ENCODE measurements at regions not wholly inside any gene's neighbourhood (a gene's known extent, or its start where the extent isn't known, plus 50 kb on each side); places are given as distances from the start of the nearest gene placed in this dataset.

DNA sequence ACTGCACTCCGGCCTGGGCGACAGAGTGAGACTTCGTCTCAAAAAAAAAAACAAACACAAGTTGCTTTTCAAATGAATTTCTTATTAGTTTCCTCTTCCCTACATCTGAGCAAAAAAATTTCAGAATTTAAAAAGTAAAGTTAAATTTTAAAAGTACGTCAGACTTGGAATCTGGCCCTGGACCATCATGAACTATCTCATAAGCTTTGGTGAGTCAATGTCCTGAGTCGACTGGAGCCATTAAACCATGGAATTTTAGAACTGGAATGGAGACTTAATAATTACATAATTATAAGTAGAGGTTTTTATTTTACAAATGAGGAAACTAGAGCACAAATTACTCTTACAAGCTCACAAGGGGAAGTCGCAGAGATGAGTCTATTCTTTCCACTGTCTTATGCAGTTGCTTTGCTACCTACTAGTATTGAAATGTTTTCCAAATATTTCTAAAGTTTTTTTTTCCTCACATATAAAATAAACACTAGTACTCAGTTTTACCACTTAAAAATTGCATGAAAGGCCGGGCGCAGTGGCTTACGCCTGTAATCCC lies 98.0 kb upstream of the ZNF608 start:
- H3K4me3 Mint-ChIP-seq: no peak overlapping the region
- ATAC-seq (replicated peaks in 1 of 2) (no peak), DNase-seq (no peak)
- no peaks in the 10 kb centered on the region for H3K27me3 Mint-ChIP-seq (ENCODE audit: low read depth)
- no peak overlapping the region for H3K27ac Mint-ChIP-seq
- H3K36me3 Mint-ChIP-seq (ENCODE audit: insufficient read depth in 2 of 2): no peaks in the 10 kb centered on the region
- H3K4me1 Mint-ChIP-seq (ENCODE audit: low read depth): no peaks in the 10 kb centered on the region
- H3K9me3 Mint-ChIP-seq: peaks cover 0 to 1% of the 10 kb centered on the region in 2 donors

DNA sequence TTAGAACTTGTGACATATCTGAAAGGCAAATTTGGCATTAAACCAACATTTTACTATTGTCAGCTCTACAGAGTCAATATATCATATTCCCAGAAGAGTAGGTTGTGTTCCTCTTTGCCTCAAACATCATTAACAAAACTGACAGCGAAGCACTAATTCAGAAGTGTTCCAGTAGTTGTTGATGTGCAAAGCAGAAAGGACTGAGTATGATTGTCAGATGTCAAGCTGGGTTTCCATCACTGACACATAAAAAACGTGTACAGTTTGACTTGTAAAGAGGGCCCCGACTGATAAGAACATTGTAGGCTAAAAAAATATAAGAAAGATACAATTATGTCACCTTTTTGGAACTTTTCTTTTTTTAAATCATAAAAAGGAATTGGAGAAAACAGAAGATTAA lies 101.5 kb upstream of the ZNF608 start:
- Mint-ChIP-seq H3K36me3 (ENCODE audit: insufficient read depth in 2 of 2) (no peaks in the 10 kb centered on the region), H3K27ac (no peak overlapping the region), H3K4me3 (no peak overlapping the region), H3K9me3 (peaks cover 0 to 1% of the 10 kb centered on the region in 2 donors), H3K27me3 (ENCODE audit: low read depth) (no peaks in the 10 kb centered on the region), H3K4me1 (ENCODE audit: low read depth) (no peaks in the 10 kb centered on the region)
- DNase-seq (no peak), ATAC-seq (replicated peaks in 1 of 2) (no peak)

DNA sequence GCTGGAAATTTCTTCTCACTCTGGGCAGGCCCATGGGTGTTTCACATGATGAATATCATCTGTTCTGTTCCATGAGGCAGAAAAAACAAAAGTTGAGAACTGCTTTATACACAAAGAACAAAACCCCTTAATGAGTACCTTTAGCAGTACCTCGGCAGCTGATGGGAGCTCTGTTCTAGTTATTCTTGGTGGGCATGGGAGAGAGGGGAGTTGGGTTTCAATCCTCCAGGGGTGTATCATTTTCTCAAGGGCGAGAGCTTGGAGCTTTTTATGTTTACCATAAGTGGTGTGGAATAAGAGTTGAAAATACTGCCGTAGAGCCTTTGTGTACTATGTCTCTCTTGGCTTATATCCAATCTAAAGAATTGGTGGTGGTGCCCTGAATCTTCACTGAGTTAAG lies 103.3 kb upstream of the ZNF608 start:
- H3K27ac Mint-ChIP-seq: no peak overlapping the region
- no peaks in the 10 kb centered on the region for H3K27me3 Mint-ChIP-seq (ENCODE audit: low read depth)
- ATAC-seq (replicated peaks in 1 of 2) (no peak), DNase-seq (no peak)
- H3K4me3 Mint-ChIP-seq: no peak overlapping the region
- H3K4me1 Mint-ChIP-seq (ENCODE audit: low read depth): no peaks in the 10 kb centered on the region
- H3K9me3 Mint-ChIP-seq: peaks cover 0 to 1% of the 10 kb centered on the region in 2 donors
- H3K36me3 Mint-ChIP-seq (ENCODE audit: insufficient read depth in 2 of 2): no peaks in the 10 kb centered on the region

DNA sequence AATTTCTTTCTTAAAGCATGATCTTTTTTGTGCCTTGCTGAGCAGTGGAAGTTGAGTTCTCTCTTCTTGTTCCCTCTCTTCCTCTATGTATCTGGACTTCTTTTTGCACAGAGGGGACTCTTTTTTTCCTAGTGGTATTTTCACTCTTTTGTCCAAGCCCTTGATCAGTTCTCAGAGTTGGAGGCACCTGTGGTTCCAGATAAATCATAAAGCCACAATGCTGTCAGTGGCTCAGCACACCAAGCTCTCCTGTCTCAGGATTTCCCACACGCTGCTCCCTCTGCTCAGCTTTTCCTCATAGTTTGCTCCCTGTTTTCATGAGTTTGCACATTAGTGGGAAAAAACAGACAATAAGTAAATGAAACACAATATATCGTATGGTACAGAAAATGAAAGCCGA lies 110.3 kb upstream of the ZNF608 start:
- H3K27ac Mint-ChIP-seq: no peak overlapping the region
- no peaks in the 10 kb centered on the region for H3K4me1 Mint-ChIP-seq (ENCODE audit: low read depth)
- H3K36me3 Mint-ChIP-seq (ENCODE audit: insufficient read depth in 2 of 2): no peaks in the 10 kb centered on the region
- no peaks in the 10 kb centered on the region for H3K27me3 Mint-ChIP-seq (ENCODE audit: low read depth)
- ATAC-seq (replicated peaks in 1 of 2): no peak
- DNase-seq: no peak
- H3K4me3 Mint-ChIP-seq: no peak overlapping the region
- peaks cover 0 to 3% of the 10 kb centered on the region in 2 donors for H3K9me3 Mint-ChIP-seq

DNA sequence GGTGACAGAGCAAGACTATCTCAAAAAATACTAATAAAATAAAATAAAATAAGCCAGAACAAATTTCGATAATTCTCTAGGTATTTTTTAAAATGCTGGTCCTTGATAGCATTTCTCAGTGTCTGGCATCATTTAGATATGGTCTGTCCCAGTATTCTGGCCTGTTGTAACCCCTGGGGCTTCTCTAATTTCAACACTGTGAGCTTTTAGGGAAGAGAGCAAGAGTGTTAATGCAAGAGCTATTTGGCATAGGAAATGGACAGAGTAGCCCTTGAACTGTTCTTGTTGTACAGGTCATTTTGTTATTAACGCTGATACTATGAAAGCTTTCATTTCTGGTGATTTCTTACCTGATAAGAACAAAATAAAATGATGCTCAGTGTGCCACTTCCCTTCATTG lies 112.2 kb upstream of the ZNF608 start:
- ATAC-seq (replicated peaks in 1 of 2): no peak

DNA sequence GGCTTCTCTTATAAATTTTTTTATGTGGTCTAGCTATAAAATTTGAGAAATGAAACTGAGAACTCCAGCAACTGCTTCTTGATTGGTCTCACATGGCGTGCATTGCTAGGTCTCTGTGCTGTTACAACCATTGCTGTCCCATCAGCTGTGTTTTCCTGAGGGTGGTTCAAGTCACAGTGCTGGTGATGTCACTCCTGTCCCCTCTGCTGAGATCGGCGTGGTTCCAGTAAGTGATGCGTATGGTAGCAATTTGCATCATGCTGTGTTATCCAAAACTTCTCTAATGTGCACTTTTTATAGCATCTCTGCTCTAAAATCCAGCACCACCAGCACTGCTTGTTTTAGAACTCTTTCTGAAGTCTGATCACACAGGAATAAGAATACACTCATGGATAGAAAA lies 112.6 kb upstream of the ZNF608 start:
- Mint-ChIP-seq H3K27me3 (ENCODE audit: low read depth) (no peaks in the 10 kb centered on the region), H3K36me3 (ENCODE audit: insufficient read depth in 2 of 2) (no peaks in the 10 kb centered on the region), H3K4me1 (ENCODE audit: low read depth) (no peaks in the 10 kb centered on the region), H3K9me3 (peaks cover 0 to 3% of the 10 kb centered on the region in 2 donors), H3K27ac (no peak overlapping the region), H3K4me3 (no peak overlapping the region)
- ATAC-seq (replicated peaks in 1 of 2): no peak
- no peak for DNase-seq

More for the DNA sequence above, 112.2 kb upstream of the ZNF608 start:
- Mint-ChIP-seq H3K9me3 (peaks cover 0 to 3% of the 10 kb centered on the region in 2 donors), H3K27ac (no peak overlapping the region), H3K4me3 (no peak overlapping the region), H3K27me3 (ENCODE audit: low read depth) (no peaks in the 10 kb centered on the region), H3K4me1 (ENCODE audit: low read depth) (no peaks in the 10 kb centered on the region), H3K36me3 (ENCODE audit: insufficient read depth in 2 of 2) (no peaks in the 10 kb centered on the region)
- DNase-seq: no peak

DNA sequence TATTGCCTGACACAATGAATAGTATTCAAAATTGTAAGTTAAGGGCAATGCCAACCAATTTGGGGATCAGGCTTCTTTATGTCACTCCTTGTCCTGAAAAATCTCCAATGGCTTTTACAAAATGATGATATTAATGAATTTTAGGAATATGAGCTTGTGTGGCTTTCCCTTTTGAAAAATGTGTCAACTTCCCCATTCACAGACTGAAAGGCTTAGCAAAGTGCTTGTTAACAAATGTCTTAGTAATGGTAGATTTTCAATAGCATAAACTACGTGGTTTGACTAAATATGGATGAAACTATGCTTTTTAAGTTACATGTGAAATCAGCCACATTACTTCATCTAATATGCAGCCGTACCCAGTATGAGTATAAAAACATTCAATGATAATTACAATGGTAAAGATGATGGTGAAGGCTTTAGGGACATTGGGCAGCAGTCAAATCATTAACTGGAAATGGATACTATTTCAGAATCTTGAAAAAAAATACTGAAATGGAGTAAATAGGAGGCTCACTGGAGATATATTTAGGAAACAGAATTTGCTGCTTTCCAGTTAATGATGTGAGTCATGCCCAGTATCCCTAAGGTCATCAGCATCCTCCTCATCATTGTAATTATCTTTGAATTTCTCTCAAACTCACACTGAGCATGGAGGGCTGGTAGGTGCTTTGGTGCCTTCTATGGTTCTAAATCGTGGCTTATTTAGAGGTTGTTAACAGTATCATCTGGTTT lies 113.3 kb upstream of the ZNF608 start:
- no peak overlapping the region for H3K4me3 Mint-ChIP-seq
- DNase-seq: no peak
- H3K9me3 Mint-ChIP-seq: peaks cover 0 to 3% of the 10 kb centered on the region in 2 donors
- H3K4me1 Mint-ChIP-seq (ENCODE audit: low read depth): no peaks in the 10 kb centered on the region
- H3K27ac Mint-ChIP-seq: no peak overlapping the region
- no peaks in the 10 kb centered on the region for H3K36me3 Mint-ChIP-seq (ENCODE audit: insufficient read depth in 2 of 2)
- H3K27me3 Mint-ChIP-seq (ENCODE audit: low read depth): no peaks in the 10 kb centered on the region
- ATAC-seq (replicated peaks in 1 of 2): no peak

DNA sequence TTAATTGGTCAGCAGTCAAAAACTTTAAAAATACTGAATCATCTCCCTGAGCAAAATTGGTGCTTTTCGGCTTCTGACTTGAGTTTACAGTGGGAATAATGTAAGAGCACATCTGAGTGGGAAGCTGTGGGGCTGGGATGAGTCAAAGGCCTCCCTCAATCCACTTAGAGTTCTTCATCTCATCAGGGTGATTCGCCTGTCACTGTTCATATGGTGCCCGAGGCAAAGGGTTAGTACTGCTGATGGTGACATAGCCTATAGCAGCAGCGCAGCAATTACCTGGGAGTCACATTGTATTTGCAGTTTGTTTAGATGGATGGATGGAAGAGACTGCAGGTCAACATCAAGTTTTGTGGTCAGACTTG lies 113.8 kb upstream of the ZNF608 start:
- ATAC-seq (replicated peaks in 1 of 2): no peak

DNA sequence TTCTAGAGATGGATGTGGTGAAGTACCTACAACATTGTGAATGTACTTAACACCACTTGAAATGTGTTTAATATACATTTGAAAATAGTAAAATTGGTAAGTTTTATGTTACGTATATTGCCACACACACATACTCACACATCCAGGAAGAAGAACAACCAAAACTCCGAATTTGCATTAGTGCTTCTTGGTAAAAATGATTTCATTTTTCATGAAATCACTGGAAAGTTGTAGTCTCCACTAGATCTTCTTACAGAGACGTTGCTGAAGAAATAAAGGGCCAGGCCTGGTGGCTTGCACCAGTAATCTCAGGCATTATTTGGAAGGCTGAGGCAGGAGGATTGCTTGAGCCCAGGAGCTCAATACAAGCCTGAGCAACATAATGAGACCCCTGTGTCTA lies 118.6 kb upstream of the ZNF608 start:
- Mint-ChIP-seq H3K4me3 (no peak overlapping the region), H3K27ac (no peak overlapping the region), H3K4me1 (ENCODE audit: low read depth) (peaks cover 6% of the 10 kb centered on the region), H3K36me3 (ENCODE audit: insufficient read depth in 2 of 2) (no peaks in the 10 kb centered on the region), H3K9me3 (peaks cover 3 to 5% of the 10 kb centered on the region in 2 donors), H3K27me3 (ENCODE audit: low read depth) (peaks cover 7% of the 10 kb centered on the region)
- ATAC-seq (replicated peaks in 1 of 2) (no peak), DNase-seq (no peak)

More for the DNA sequence above, 113.8 kb upstream of the ZNF608 start:
- Mint-ChIP-seq H3K9me3 (peaks cover 1 to 3% of the 10 kb centered on the region in 2 donors), H3K4me1 (ENCODE audit: low read depth) (no peaks in the 10 kb centered on the region), H3K36me3 (ENCODE audit: insufficient read depth in 2 of 2) (no peaks in the 10 kb centered on the region), H3K27me3 (ENCODE audit: low read depth) (no peaks in the 10 kb centered on the region), H3K4me3 (no peak overlapping the region), H3K27ac (no peak overlapping the region)
- DNase-seq: no peak

DNA sequence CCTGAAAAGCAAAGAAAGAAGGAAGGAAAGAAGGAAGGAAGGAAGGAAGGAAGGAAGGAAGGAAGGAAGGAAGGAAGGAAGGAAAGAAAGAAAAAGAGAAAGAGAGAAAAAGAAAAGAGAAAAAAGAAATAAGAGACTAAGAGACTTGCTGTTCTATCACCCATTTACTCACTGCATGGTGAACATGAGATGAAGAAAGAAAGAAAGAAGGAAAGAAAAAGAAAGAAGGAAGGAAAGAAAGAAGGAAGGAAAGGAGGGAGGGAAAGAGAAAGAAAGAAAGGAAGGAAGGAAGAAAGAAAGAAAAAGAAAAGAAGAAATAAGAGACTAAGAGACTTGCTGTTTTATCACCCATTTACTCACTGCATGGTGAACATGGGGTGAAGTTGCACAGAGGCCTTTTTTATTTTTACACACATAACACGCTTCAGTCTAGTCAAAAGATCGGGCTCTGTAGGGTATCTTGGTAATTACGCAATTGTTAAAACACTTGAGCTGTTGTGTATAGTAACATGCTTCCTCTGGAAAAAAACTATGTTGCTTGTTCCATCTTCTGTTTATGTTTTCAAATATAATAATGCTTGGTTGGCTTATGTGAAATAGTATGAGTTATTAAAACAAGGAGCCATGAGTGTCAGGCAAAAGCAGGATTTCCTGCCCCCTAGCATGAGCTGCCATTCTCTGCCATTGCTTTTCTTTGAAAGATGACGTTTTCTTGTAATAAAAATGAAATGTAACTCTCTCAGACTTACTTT lies 119.3 kb upstream of the ZNF608 start:
- H3K9me3 Mint-ChIP-seq: peaks cover 3 to 5% of the 10 kb centered on the region in 2 donors
- peaks cover 6% of the 10 kb centered on the region for H3K4me1 Mint-ChIP-seq (ENCODE audit: low read depth)
- H3K36me3 Mint-ChIP-seq (ENCODE audit: insufficient read depth in 2 of 2): no peaks in the 10 kb centered on the region

DNA sequence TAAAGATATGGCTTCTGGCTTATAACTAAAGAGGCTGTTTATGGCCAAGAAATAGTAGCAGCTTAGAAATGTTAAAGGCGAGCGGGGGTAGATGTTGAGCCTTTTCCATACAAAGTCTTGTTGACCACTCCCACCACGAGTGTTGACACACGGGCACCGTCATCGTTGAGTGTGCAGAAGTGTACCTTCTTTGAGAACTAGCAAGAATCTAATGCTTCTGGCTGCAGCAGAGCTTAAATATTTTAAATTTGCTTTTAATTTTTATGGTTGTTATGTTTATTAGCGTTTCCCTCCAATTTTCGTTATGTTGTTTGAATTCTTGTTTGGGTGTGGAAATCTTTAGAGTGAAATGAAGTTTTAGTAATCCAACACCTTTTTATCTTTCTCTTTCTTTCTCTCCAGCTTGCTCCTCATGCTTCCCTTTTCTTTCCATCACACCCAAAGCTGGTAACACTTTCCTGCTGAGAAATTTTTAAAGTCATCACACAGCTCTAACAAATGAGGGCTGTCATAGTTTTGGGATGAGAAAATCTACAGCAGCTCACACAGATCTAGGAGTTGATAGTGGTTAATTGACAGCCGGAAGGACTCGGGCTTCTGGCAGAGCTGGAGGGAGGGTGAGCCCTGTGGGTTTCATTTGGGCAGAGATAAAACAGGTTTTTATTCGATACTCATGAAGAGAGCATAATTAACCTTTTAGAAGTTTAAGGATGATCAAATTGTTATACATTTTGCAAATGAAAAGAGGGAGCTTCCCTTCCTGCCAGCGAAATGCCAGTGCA lies 120.1 kb upstream of the ZNF608 start:
- H3K4me3 Mint-ChIP-seq: no peak overlapping the region
- H3K4me1 Mint-ChIP-seq (ENCODE audit: low read depth): peaks cover 6% of the 10 kb centered on the region
- no peak for ATAC-seq (replicated peaks in 1 of 2)
- peaks cover 3 to 5% of the 10 kb centered on the region in 2 donors for H3K9me3 Mint-ChIP-seq
- DNase-seq: no peak
- no peaks in the 10 kb centered on the region for H3K36me3 Mint-ChIP-seq (ENCODE audit: insufficient read depth in 2 of 2)
- H3K27me3 Mint-ChIP-seq (ENCODE audit: low read depth): peaks cover 7% of the 10 kb centered on the region
- H3K27ac Mint-ChIP-seq: no peak overlapping the region

More for the DNA sequence above, 119.3 kb upstream of the ZNF608 start:
- Mint-ChIP-seq H3K4me3 (no peak overlapping the region), H3K27me3 (ENCODE audit: low read depth) (peaks cover 7% of the 10 kb centered on the region), H3K27ac (no peak overlapping the region)
- no peak for ATAC-seq (replicated peaks in 1 of 2)
- no peak for DNase-seq

DNA sequence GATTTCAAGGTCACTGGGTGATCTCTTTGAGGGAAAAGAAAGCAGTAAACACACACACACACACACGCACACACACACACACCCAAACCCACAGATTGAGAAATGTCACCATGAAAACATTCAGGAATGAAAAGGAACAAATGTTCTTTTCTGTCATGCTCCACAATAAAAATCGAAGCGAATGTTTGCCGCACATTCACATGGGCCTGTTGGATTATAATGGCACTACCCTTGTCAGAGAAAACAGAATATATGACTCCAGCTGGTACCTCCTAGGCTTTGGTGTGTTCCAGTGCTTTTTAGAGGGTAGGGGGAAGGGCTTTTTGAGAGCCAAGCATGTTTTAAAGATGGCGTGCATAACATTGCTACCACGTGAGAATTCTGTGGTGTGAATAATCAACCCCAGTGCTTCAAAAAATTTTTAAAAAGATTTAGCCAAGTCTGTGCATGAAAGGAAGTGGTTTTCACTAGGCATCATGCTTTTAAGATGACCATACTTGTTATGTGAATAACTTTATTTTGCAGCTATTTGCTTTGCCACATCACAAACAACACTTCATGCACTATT lies 120.8 kb upstream of the ZNF608 start:
- H3K36me3 Mint-ChIP-seq (ENCODE audit: insufficient read depth in 2 of 2): no peaks in the 10 kb centered on the region
- H3K4me3 Mint-ChIP-seq: no peak overlapping the region
- H3K4me1 Mint-ChIP-seq (ENCODE audit: low read depth): peaks cover 6% of the 10 kb centered on the region
- no peak overlapping the region for H3K27ac Mint-ChIP-seq
- H3K27me3 Mint-ChIP-seq (ENCODE audit: low read depth): peaks cover 7% of the 10 kb centered on the region
- DNase-seq (no peak), ATAC-seq (replicated peaks in 1 of 2) (no peak)
- H3K9me3 Mint-ChIP-seq: peaks cover 3 to 5% of the 10 kb centered on the region in 2 donors

DNA sequence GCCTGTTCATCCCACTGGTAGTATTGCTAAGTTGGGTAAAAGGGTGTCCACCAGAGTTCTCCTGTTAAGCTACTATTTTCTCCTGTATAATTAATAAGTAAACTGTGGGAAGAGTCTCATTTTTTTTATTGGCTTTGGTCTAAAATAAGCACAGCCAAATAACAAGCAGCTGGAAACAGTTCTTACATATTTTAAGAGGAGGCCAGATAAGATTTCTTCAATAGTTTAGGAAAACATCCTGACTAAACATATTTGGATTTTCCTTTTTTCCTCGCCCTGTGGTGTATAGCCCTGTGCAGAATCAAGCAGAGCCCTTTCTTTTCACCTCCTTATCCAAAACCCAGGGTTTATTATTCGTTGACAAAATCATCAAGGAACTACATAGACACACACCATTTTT lies 122.2 kb upstream of the ZNF608 start:
- Mint-ChIP-seq H3K9me3 (peaks cover 3 to 5% of the 10 kb centered on the region in 2 donors), H3K36me3 (ENCODE audit: insufficient read depth in 2 of 2) (no peaks in the 10 kb centered on the region)

More for the DNA sequence above, 122.2 kb upstream of the ZNF608 start:
- DNase-seq: no peak
- Mint-ChIP-seq H3K27ac (no peak overlapping the region), H3K4me1 (ENCODE audit: low read depth) (peaks cover 6% of the 10 kb centered on the region), H3K4me3 (no peak overlapping the region), H3K27me3 (ENCODE audit: low read depth) (peaks cover 7% of the 10 kb centered on the region)
- no peak for ATAC-seq (replicated peaks in 1 of 2)
